GM23338 (cell line): ENCODE measurements at regions not wholly inside any gene's neighbourhood (a gene's known extent, or its start where the extent isn't known, plus 50 kb on each side); places are given as distances from the start of the nearest gene placed in this dataset.

Experiments
- ATAC-seq: fragments of 200-7000 bp; cut with Tn5 transposase; 3 replicates; pipeline ENCODE4 v1.9.1; 2020
- DNase-seq: peaks from one replicate; pipeline ENCODE4 v3.0.0-alpha.2; 2015; ENCODE audit warnings: low spot score
- H2AFZ ChIP-seq: fragments of 200-600 bp; sonication (generic); 2 replicates; pipeline ENCODE4 v1.8.0; 2016; ENCODE audit warnings: antibody characterized with exemption, mild to moderate bottlenecking, moderate library complexity
- H3F3A ChIP-seq: fragments of 200-600 bp; sonication (generic); replicated peaks from 2 replicates; pipeline ENCODE4 v1.8.0; 2017; ENCODE audit warnings: antibody characterized with exemption, mixed run types, low read depth
- H3K27ac ChIP-seq: fragments of 200-600 bp; sonication (generic); 2 replicates; pipeline ENCODE4 v1.6.1; 2016; ENCODE audit warnings: low read depth
- H3K27me3 ChIP-seq: fragments of 200-600 bp; sonication (generic); 2 replicates; pipeline ENCODE4 v1.8.0; 2016; ENCODE audit warnings: mild to moderate bottlenecking, mixed run types, moderate library complexity; ENCODE audit not compliant: insufficient read depth
- H3K36me3 ChIP-seq: fragments of 200-600 bp; sonication (generic); 2 replicates; pipeline ENCODE4 v1.8.0; 2016; ENCODE audit warnings: mild to moderate bottlenecking; ENCODE audit not compliant: insufficient read depth
- H3K4me1 ChIP-seq: fragments of 200-600 bp; sonication (generic); 2 replicates; pipeline ENCODE4 v1.8.0; 2016; ENCODE audit warnings: mild to moderate bottlenecking, moderate library complexity; ENCODE audit not compliant: insufficient read depth
- H3K4me2 ChIP-seq: fragments of 200-600 bp; sonication (generic); 2 replicates; pipeline ENCODE4 v1.7.1; 2017; ENCODE audit warnings: mixed run types
- H3K4me3 ChIP-seq: fragments of 200-600 bp; sonication (generic); 2 replicates; pipeline ENCODE4 v1.6.1; 2016; ENCODE audit warnings: mixed run types
- H3K79me2 ChIP-seq: fragments of 200-600 bp; sonication (generic); replicated peaks from 2 replicates; pipeline ENCODE4 v1.8.0; 2017; ENCODE audit warnings: mild to moderate bottlenecking; ENCODE audit not compliant: insufficient read depth
- H3K9me2 ChIP-seq: fragments of 200-600 bp; sonication (generic); 2 replicates; pipeline ENCODE4 v1.8.0; 2017; ENCODE audit not compliant: insufficient read depth
- H4K20me1 ChIP-seq: fragments of 200-600 bp; sonication (generic); replicated peaks from 2 replicates; pipeline ENCODE4 v1.8.0; 2017; ENCODE audit warnings: mild to moderate bottlenecking; ENCODE audit not compliant: insufficient read depth
- H3K27ac Mint-ChIP-seq: 2 replicates; pipeline ENCODE4 v1.8.0; 2020; ENCODE audit warnings: inconsistent platforms, mild to moderate bottlenecking, moderate library complexity, mixed read lengths
- H3K27me3 Mint-ChIP-seq: 3 replicates; pipeline ENCODE4 v1.8.0; 2022; ENCODE audit warnings: low read depth, mild to moderate bottlenecking, moderate library complexity, mixed read lengths, inconsistent platforms; ENCODE audit not compliant: insufficient read depth, poor library complexity
- H3K36me3 Mint-ChIP-seq: 3 replicates; pipeline ENCODE4 v1.8.0; 2021; ENCODE audit warnings: low read depth, mild to moderate bottlenecking, inconsistent platforms, moderate library complexity, mixed read lengths
- H3K4me1 Mint-ChIP-seq: 3 replicates; pipeline ENCODE4 v1.8.0; 2020; ENCODE audit warnings: mild to moderate bottlenecking, inconsistent platforms, mixed read lengths
- H3K4me3 Mint-ChIP-seq: 3 replicates; pipeline ENCODE4 v1.8.0; 2021; ENCODE audit warnings: moderate library complexity, mild to moderate bottlenecking, inconsistent platforms, mixed read lengths
- H3K9me3 Mint-ChIP-seq: 3 replicates; pipeline ENCODE4 v1.8.0; 2020; ENCODE audit warnings: moderate library complexity, mild to moderate bottlenecking, inconsistent platforms, mixed read lengths
- CREB1 ChIP-seq: fragments of 250-450 bp; sonication (Bioruptor Pico); IDR thresholded peaks from 2 replicates; pipeline ENCODE4 v1.5.0; 2020; ENCODE audit warnings: low read depth, mild to moderate bottlenecking, moderate library complexity
- EZH2 ChIP-seq: fragments of 200-600 bp; sonication (generic); IDR thresholded peaks from one replicate; pipeline ENCODE4 v1.8.0; 2017; ENCODE audit warnings: antibody characterized with exemption, mild to moderate bottlenecking, low read depth; ENCODE audit not compliant: unreplicated experiment
- NANOG ChIP-seq: IDR thresholded peaks from 2 replicates; pipeline ENCODE4 v1.6.1; 2016; ENCODE audit warnings: antibody characterized with exemption, borderline replicate concordance
- POLR2AphosphoS5 ChIP-seq: IDR thresholded peaks from 2 replicates; pipeline ENCODE4 v1.6.1; 2016; ENCODE audit warnings: antibody characterized with exemption, low read depth
- TF ChIP-seq, protein P1 (sequence below): fragments of 250-450 bp; sonication (Bioruptor Pico); IDR thresholded peaks from 2 replicates; pipeline ENCODE4 v1.5.0; 2020; ENCODE audit warnings: mild to moderate bottlenecking, moderate library complexity
- TF ChIP-seq, protein P2 (sequence below), 2 experiments: fragments of 200-600 bp in 1 of 2; sonication (generic) in 1 of 2; conservative IDR thresholded peaks; 2 replicates each; pipeline versions ENCODE4 v1.5.1 to v1.6.1; 2016 to 2017; ENCODE audit warnings: antibody characterized with exemption in 2 of 2, low read depth in 2 of 2, mild to moderate bottlenecking in 2 of 2, moderate library complexity in 1 of 2

DNA sequence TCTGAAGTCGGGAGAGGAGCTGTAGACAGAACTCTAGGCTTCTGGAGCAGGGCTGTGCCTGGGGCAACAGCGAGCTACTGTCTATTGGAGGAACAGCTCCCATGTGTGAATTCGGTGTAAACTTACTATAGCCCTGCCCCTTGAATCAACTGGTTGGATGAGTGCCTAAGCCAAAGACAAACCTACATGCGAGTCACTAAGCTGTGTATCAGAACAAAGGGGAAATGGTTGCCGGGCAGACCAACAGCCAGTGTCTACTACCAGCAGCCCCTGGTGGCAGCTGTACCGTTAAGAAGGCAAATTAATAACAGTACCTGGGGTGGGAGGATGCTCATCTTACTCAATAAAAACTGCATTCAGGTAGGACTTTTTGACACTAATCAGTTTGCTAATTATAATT lies 343.6 kb downstream of the ACTR3B start (continued):
- TF ChIP-seq, protein P1, sequence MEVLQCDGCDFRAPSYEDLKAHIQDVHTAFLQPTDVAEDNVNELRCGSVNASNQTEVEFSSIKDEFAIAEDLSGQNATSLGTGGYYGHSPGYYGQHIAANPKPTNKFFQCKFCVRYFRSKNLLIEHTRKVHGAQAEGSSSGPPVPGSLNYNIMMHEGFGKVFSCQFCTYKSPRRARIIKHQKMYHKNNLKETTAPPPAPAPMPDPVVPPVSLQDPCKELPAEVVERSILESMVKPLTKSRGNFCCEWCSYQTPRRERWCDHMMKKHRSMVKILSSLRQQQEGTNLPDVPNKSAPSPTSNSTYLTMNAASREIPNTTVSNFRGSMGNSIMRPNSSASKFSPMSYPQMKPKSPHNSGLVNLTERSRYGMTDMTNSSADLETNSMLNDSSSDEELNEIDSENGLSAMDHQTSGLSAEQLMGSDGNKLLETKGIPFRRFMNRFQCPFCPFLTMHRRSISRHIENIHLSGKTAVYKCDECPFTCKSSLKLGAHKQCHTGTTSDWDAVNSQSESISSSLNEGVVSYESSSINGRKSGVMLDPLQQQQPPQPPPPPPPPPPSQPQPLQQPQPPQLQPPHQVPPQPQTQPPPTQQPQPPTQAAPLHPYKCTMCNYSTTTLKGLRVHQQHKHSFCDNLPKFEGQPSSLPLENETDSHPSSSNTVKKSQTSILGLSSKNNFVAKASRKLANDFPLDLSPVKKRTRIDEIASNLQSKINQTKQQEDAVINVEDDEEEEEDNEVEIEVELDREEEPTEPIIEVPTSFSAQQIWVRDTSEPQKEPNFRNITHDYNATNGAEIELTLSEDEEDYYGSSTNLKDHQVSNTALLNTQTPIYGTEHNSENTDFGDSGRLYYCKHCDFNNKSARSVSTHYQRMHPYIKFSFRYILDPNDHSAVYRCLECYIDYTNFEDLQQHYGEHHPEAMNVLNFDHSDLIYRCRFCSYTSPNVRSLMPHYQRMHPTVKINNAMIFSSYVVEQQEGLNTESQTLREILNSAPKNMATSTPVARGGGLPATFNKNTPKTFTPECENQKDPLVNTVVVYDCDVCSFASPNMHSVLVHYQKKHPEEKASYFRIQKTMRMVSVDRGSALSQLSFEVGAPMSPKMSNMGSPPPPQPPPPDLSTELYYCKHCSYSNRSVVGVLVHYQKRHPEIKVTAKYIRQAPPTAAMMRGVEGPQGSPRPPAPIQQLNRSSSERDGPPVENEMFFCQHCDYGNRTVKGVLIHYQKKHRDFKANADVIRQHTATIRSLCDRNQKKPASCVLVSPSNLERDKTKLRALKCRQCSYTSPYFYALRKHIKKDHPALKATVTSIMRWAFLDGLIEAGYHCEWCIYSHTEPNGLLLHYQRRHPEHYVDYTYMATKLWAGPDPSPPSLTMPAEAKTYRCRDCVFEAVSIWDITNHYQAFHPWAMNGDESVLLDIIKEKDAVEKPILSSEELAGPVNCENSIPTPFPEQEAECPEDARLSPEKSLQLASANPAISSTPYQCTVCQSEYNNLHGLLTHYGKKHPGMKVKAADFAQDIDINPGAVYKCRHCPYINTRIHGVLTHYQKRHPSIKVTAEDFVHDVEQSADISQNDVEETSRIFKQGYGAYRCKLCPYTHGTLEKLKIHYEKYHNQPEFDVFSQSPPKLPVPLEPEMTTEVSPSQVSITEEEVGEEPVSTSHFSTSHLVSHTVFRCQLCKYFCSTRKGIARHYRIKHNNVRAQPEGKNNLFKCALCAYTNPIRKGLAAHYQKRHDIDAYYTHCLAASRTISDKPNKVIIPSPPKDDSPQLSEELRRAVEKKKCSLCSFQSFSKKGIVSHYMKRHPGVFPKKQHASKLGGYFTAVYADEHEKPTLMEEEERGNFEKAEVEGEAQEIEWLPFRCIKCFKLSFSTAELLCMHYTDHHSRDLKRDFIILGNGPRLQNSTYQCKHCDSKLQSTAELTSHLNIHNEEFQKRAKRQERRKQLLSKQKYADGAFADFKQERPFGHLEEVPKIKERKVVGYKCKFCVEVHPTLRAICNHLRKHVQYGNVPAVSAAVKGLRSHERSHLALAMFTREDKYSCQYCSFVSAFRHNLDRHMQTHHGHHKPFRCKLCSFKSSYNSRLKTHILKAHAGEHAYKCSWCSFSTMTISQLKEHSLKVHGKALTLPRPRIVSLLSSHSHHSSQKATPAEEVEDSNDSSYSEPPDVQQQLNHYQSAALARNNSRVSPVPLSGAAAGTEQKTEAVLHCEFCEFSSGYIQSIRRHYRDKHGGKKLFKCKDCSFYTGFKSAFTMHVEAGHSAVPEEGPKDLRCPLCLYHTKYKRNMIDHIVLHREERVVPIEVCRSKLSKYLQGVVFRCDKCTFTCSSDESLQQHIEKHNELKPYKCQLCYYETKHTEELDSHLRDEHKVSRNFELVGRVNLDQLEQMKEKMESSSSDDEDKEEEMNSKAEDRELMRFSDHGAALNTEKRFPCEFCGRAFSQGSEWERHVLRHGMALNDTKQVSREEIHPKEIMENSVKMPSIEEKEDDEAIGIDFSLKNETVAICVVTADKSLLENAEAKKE: no peak

DNA sequence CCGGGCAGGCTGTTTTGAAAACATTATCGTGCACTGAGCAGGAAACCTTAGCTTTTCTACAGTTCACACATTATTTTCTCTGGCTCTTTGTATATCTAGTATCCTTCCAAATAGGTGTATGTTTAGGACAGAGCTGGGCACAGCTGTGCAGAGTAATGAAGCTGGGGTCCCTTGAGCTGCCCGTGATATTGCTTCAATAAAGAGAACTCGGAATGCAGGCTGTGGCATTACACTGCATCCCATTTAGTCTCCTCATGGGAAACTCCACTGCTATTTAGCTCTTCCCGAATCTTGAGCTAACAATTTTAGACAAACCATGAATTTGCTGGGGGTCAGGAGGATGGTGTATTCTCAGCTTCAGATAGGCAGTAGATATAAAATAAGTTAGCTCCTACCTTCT lies 348.3 kb downstream of the ACTR3B start:
- H3K4me3 Mint-ChIP-seq: no peak overlapping the region
- peaks cover 4% of the 10 kb centered on the region for H3K27me3 Mint-ChIP-seq
- no peaks in the 10 kb centered on the region for H3F3A ChIP-seq
- H3K36me3 ChIP-seq: no peaks in the 10 kb centered on the region; the same call in 1 of the 2 replicates
- no peaks in the 10 kb centered on the region for H3K79me2 ChIP-seq
- no peak overlapping the region for H3K27ac Mint-ChIP-seq
- peaks cover 25% of the 10 kb centered on the region for H3K9me3 Mint-ChIP-seq
- H3K36me3 Mint-ChIP-seq: peaks cover 7% of the 10 kb centered on the region; the same call in 2 of the 3 replicates
- H2AFZ ChIP-seq: no peak overlapping the region
- no peaks in the 10 kb centered on the region for H3K27me3 ChIP-seq
- no peaks in the 10 kb centered on the region for H3K9me2 ChIP-seq
- no peak for TF ChIP-seq CREB1
- TF ChIP-seq EZH2: no peak
- TF ChIP-seq NANOG: no peak
- TF ChIP-seq POLR2AphosphoS5: no peak
- TF ChIP-seq, protein P2, sequence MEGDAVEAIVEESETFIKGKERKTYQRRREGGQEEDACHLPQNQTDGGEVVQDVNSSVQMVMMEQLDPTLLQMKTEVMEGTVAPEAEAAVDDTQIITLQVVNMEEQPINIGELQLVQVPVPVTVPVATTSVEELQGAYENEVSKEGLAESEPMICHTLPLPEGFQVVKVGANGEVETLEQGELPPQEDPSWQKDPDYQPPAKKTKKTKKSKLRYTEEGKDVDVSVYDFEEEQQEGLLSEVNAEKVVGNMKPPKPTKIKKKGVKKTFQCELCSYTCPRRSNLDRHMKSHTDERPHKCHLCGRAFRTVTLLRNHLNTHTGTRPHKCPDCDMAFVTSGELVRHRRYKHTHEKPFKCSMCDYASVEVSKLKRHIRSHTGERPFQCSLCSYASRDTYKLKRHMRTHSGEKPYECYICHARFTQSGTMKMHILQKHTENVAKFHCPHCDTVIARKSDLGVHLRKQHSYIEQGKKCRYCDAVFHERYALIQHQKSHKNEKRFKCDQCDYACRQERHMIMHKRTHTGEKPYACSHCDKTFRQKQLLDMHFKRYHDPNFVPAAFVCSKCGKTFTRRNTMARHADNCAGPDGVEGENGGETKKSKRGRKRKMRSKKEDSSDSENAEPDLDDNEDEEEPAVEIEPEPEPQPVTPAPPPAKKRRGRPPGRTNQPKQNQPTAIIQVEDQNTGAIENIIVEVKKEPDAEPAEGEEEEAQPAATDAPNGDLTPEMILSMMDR (conservative IDR thresholded peaks at IDR 0.05; ENCODE audit: low read depth in 2 of 2): no peak
- TF ChIP-seq, protein P1: no peak
- H3K4me2 ChIP-seq: no peak overlapping the region
- no peak overlapping the region for H3K4me3 ChIP-seq
- DNase-seq: no peak
- H3K4me1 Mint-ChIP-seq: no peaks in the 10 kb centered on the region
- H3K27ac ChIP-seq: no peak overlapping the region
- no peak for ATAC-seq
- H4K20me1 ChIP-seq: no peaks in the 10 kb centered on the region
- H3K4me1 ChIP-seq: no peaks in the 10 kb centered on the region
